Nephron (organoid): ENCODE measurements at regions not wholly inside any gene's neighbourhood (a gene's known extent, or its start where the extent isn't known, plus 50 kb on each side); places are given as distances from the start of the nearest gene placed in this dataset.

ENCODE experiments used
- H3K27ac Mint-ChIP-seq, 3 experiments: 2 replicates each; pipeline ENCODE4 v1.8.0; 2020; ENCODE audit warnings: mixed read lengths in 3 of 3, mild to moderate bottlenecking in 2 of 3, moderate library complexity in 1 of 3
- H3K27me3 Mint-ChIP-seq: 2 replicates; pipeline ENCODE4 v1.8.0; 2021; ENCODE audit warnings: low read depth, mild to moderate bottlenecking, moderate library complexity, mixed read lengths
- H3K36me3 Mint-ChIP-seq: 2 replicates; pipeline ENCODE4 v1.8.0; 2020; ENCODE audit warnings: low read depth, mixed read lengths
- H3K4me1 Mint-ChIP-seq: 2 replicates; pipeline ENCODE4 v1.8.0; 2020; ENCODE audit warnings: mixed read lengths
- H3K4me3 Mint-ChIP-seq, 3 experiments: 2 replicates each; pipeline ENCODE4 v1.8.0; 2020; ENCODE audit warnings: mild to moderate bottlenecking in 3 of 3, mixed read lengths in 3 of 3, moderate library complexity in 2 of 3
- H3K9me3 Mint-ChIP-seq: 2 replicates; pipeline ENCODE4 v1.8.0; 2020; ENCODE audit warnings: mixed read lengths
- TF ChIP-seq, protein P1 (sequence below), 3 experiments: fragments of 200-600 bp; sonication (generic); IDR thresholded peaks; one replicate each; pipeline ENCODE4 v1.5.0; 2021; ENCODE audit warnings: antibody characterized with exemption in 3 of 3; ENCODE audit not compliant: unreplicated experiment in 3 of 3

DNA sequence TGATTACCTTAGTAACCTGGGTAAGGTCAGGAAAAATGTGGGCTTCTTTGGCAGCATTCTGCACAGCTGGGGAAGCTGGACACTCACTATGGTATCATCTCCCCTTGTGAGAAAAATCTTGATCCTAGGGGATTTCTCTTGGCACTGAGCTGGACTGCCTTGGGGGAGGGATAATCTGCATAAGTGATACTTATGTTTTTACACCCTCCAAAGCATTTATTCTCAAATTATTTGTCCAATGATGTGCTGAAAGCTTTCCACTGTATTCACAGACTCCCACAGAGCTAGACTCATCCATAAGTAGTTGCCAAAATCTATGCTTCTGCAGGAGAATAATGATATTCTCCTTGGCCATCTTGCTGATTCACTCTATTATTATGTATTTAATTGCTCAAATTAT, 121.5 kb upstream of the CNR1 start:
- Mint-ChIP-seq H3K4me3 (no peak overlapping the region), H3K9me3 (peaks cover 18% of the 10 kb centered on the region), H3K36me3 (no peaks in the 10 kb centered on the region), H3K27me3 (no peaks in the 10 kb centered on the region), H3K27ac (no peak overlapping the region), H3K4me1 (no peaks in the 10 kb centered on the region)
- TF ChIP-seq, protein P1, sequence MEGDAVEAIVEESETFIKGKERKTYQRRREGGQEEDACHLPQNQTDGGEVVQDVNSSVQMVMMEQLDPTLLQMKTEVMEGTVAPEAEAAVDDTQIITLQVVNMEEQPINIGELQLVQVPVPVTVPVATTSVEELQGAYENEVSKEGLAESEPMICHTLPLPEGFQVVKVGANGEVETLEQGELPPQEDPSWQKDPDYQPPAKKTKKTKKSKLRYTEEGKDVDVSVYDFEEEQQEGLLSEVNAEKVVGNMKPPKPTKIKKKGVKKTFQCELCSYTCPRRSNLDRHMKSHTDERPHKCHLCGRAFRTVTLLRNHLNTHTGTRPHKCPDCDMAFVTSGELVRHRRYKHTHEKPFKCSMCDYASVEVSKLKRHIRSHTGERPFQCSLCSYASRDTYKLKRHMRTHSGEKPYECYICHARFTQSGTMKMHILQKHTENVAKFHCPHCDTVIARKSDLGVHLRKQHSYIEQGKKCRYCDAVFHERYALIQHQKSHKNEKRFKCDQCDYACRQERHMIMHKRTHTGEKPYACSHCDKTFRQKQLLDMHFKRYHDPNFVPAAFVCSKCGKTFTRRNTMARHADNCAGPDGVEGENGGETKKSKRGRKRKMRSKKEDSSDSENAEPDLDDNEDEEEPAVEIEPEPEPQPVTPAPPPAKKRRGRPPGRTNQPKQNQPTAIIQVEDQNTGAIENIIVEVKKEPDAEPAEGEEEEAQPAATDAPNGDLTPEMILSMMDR (IDR thresholded peaks at IDR 0.05; ENCODE audit: unreplicated experiment in 3 of 3): no peak

DNA sequence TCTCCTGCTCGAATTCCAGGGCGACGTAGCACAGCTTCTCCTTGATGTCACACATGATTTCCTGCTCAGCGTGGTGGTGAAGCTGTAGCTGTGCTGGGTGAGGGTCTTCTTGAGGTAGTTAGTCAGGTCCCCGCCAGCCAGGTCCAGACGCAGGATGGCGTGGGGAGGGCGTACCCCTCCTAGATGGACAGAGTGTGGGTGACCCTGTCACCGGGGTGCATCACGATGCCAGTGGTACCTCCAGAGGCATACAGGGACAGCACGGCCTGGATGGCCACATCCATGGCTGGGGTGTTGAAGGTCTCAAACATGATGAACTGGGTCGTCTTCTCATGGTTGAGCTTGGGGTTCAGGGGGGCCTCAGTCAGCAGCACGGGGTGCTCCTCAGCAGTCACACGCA, 110.2 kb upstream of the CNR1 start:
- Mint-ChIP-seq H3K36me3 (no peaks in the 10 kb centered on the region), H3K4me3 (no peak overlapping the region), H3K27ac (no peak overlapping the region), H3K9me3 (no peaks in the 10 kb centered on the region), H3K4me1 (no peaks in the 10 kb centered on the region), H3K27me3 (peaks cover 5% of the 10 kb centered on the region)
- TF ChIP-seq, protein P1 (IDR thresholded peaks at IDR 0.05; ENCODE audit: unreplicated experiment in 3 of 3): no peak

DNA sequence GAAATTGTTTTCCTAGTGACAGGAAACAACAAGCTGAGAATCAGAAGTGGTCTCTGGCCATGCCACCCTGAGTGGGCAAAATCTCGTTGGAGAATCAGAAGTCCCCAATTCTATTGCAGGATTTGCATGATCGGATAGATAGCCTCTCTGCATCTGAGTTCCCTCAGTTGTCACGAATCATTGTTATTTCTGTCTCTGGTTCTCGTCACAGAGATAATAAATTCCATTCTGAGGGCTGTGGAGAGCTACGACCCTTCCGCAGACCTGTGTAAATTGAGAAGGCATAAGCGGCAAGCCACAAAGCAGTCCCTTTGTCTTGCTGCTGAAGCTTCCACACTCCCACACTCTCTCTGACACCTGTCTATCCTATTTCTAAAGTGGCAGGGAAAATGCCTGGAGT, 102.4 kb upstream of the CNR1 start:
- Mint-ChIP-seq H3K27ac (peak overlapping the region in 2 of 3 experiments; percentile 51 to 60), H3K9me3 (no peaks in the 10 kb centered on the region), H3K4me1 (peaks cover 10% of the 10 kb centered on the region), H3K27me3 (no peaks in the 10 kb centered on the region), H3K4me3 (peak overlapping the region in 2 of 3 experiments; percentile 9 to 19), H3K36me3 (no peaks in the 10 kb centered on the region)
- TF ChIP-seq, protein P1 (IDR thresholded peaks at IDR 0.05; ENCODE audit: unreplicated experiment in 3 of 3): no peak

DNA sequence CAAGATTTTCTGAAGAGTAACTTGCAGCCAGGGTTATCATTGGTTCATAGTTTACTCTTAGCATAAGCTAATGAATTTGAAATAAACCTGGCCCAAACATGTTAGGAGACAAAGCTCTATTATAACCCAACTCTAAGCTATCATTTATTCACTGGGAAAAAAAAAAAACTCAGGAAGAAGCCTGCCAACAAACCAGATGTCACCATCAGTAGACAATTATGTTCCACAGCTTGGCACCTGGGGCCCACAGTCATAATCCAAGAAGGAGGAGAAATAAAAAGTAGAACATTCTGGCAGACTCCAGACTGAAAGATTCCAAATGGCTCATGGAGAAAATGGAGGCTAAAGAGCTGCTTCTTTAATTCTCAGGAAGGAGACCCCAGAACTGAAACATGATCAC, 100.0 kb upstream of the CNR1 start:
- Mint-ChIP-seq H3K27me3 (no peaks in the 10 kb centered on the region), H3K36me3 (no peaks in the 10 kb centered on the region), H3K9me3 (no peaks in the 10 kb centered on the region), H3K27ac (no peak overlapping the region), H3K4me3 (no peak overlapping the region), H3K4me1 (peaks cover 10% of the 10 kb centered on the region)
- TF ChIP-seq, protein P1 (IDR thresholded peaks at IDR 0.05; ENCODE audit: unreplicated experiment in 3 of 3): no peak

DNA sequence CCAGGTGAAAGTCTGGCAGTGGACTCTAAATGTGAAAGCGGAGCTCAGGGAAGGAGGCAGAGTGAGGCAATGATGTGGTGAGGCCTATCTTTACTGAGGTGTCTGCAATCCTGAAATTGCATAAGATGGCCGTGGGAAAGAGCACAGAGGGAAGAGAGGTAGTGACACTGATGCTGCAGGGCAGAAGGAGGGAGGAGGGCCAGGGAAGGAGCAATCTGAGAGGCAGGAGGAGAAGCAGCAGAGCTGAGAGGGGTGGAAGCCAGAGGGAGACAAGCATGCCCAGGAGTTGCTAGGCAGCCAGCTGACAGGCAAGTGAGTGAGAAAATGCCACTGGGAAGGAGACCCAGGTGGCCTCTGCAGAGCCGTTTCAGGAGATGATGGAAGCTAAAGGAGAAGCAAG, 97.4 kb upstream of the CNR1 start:
- H3K4me1 Mint-ChIP-seq: peaks cover 6% of the 10 kb centered on the region
- H3K27me3 Mint-ChIP-seq: no peaks in the 10 kb centered on the region
- H3K36me3 Mint-ChIP-seq: no peaks in the 10 kb centered on the region
- TF ChIP-seq, protein P1 (IDR thresholded peaks at IDR 0.05; ENCODE audit: unreplicated experiment in 3 of 3): no peak
- peaks cover 4% of the 10 kb centered on the region for H3K9me3 Mint-ChIP-seq
- H3K4me3 Mint-ChIP-seq: no peak overlapping the region
- no peak overlapping the region for H3K27ac Mint-ChIP-seq

DNA sequence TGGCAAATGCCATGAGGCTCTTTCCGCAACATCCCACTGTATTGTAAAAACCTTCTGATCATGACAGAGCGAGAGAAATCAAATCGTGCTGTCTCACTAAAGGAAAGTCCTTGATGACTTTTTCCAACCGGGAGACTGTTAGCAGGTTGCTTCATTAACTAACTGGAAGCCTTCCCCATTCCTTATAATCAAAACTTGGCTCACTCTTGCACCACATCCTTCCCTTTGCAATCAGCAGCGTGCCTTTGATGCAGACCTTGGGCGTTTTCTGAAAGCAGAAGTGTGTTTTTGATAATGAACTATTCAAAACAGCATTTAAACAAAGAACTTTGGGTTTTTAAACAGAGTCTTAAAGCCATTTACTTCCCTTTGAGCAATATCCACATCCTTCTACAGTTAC, 96.2 kb upstream of the CNR1 start:
- Mint-ChIP-seq H3K4me1 (no peaks in the 10 kb centered on the region), H3K9me3 (peaks cover 9% of the 10 kb centered on the region), H3K27me3 (no peaks in the 10 kb centered on the region), H3K27ac (no peak overlapping the region), H3K36me3 (no peaks in the 10 kb centered on the region), H3K4me3 (no peak overlapping the region)
- TF ChIP-seq, protein P1 (IDR thresholded peaks at IDR 0.05; ENCODE audit: unreplicated experiment in 3 of 3): no peak
